ENCODE measurements at regions not wholly inside any gene's neighbourhood (a gene's known extent, or its start where the extent isn't known, plus 50 kb on each side); places are given as distances from the start of the nearest gene placed in this dataset.
"Not testable (repeated sequence)": the region's sequence is repeated elsewhere in the genome, so short reads cannot be mapped to it uniquely, and the experiment has no call there.

GRCh38 chr9:17888964-17889363 is 310.1 kb downstream of the SH3GL2 start:
- in situ Hi-C loops (cut with MboI; ENCODE audit: low sequenced_read_pairs), result not testable (repeated sequence)

DNA sequence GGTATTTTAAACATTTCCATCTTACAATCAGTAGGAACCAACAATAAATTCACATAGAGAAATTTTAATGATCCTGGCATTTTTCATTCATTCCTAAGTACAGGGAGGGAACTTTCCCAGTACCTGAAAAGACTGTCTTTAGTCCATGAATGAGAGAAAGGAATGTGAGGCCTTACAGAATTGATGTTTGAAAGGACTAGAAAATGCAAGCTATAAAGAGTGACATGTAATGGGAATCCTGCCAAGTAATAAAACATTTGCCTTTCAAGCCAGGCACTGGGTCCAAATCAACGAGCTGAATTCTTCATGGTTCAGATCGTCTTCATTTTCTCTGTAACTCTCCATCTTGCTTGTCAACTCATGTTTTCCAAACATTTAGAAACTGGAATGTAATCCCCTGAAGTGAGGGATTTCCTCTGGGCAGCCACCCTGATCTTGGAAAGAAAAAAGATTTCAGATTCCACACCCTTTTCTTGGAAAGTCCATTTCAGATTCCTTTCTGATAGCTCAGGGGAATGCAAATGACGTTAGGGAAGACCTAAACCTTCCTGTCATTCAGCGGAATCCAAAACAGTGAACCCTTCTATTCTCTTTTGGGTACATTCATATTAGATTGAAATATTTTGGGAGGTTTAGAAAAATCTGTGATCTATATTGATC is 315.8 kb downstream of the SH3GL2 start:
- in situ Hi-C loops (cut with MboI; ENCODE audit: low sequenced_read_pairs), result no loop called here

GRCh38 chr9:17900606-17901005 is 321.7 kb downstream of the SH3GL2 start:
- in situ Hi-C loops (cut with MboI; ENCODE audit: low sequenced_read_pairs), result no loop called here

DNA sequence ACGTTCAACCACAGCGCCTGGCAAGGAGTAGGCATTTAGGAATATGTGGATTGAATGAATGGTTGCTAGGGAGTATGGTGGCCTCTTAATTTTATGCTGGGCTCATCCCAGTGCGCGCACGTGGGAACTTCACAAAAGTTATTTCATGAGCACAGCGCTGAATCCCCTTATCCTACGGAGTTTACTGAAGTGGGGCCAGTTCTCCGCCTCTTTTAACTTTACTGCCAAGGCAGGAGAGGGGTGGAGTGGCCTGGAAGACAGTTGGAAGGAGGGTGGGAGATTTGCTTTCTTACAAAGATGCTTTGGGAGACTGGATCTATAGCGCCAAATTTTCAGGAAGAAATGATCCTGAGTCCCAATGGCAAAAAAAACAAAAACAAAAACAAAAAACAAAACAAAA is 326.5 kb downstream of the SH3GL2 start:
- in situ Hi-C loops (cut with MboI; ENCODE audit: low sequenced_read_pairs), result no loop called here

DNA sequence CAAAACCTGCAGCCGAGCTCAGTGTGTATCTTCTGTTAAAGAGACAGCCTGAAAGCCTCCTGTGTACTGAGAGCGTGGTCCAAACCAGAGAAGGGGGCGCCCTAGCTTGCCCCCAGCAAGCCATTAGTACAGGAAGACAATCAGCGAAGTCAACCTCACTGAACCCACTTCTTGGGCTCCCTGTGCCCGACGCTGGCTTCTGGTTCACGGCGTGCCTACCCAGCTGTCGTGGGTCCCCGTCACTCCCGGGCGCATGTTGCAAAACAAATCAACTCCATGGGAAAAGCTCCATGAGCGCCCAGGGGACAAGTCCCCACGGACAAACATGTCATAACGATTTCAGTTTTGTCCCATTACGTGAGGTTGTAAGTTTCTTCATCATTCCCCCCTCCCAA is 326.9 kb downstream of the SH3GL2 start:
- in situ Hi-C loops (cut with MboI; ENCODE audit: low sequenced_read_pairs), result no loop called here

GRCh38 chr9:17906176-17906840 is 327.4 kb downstream of the SH3GL2 start:
- in situ Hi-C loops (cut with MboI; ENCODE audit: low sequenced_read_pairs), result no loop called here

DNA sequence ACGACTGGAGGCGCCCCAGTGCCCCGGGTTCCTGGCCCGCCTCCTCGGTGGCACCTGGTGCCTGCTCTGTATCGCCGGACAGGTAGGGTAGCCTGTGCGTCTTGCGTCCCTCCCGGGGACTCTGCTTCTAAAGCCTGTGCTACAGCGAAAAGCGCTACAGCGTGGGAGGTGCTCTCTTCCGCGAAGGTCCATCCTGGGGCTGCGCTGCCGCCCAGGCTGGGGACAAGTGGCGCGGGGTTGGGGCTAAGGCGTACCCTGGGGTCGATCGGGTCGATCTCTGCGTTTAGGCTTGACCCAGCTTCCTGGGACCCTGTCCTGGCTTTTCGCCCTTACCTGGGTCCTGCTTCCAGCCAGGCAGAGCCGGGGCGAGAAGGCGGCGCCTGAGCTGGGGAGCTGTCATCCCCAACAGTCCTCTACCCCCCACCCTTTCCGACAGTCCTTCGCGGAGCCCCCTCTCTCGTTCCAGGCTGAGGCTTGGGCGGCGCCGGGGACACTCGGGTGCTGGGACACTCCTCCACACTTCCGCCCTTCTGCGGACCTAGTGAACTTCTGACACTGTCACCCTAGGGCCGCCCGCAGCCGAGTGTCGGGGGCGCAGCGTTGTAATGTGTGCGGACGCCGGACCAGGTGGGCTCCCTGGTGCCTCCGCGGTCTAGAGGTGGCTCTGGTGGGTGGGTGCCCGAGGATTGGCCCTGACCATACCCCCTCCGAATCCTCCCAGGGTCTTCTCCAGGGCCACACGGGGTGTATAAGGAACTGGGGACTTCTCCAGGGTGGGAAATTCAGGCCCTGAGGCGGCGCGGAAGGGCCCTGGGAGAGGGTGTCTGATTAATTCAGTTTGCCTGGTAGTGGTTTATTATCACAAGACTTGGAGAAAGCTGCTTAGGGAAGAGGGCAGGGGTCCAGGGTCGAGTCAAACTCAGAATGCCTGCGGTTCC is 328.2 kb downstream of the SH3GL2 start:
- in situ Hi-C loops (cut with MboI; ENCODE audit: low sequenced_read_pairs), result no loop called here

- in situ Hi-C loops (cut with MboI; ENCODE audit: low sequenced_read_pairs), result no loop called here
Measured at GRCh38 chr9:17907779-17908508, 329.1 kb downstream of the SH3GL2 start.

GRCh38 chr9:17926246-17926645 is 347.4 kb downstream of the SH3GL2 start:
- in situ Hi-C loops (cut with MboI; ENCODE audit: low sequenced_read_pairs), result no loop called here

GRCh38 chr9:17927616-17928015 is 348.8 kb downstream of the SH3GL2 start:
- in situ Hi-C loops (cut with MboI; ENCODE audit: low sequenced_read_pairs), result no loop called here

- in situ Hi-C loops (cut with MboI; ENCODE audit: low sequenced_read_pairs), result no loop called here
Measured at GRCh38 chr9:17928228-17928627, 349.4 kb downstream of the SH3GL2 start.

GRCh38 chr9:17928768-17929167 is 349.9 kb downstream of the SH3GL2 start:
- in situ Hi-C loops (cut with MboI; ENCODE audit: low sequenced_read_pairs), result no loop called here

GRCh38 chr9:17929506-17929905 is 350.6 kb downstream of the SH3GL2 start:
- in situ Hi-C loops (cut with MboI; ENCODE audit: low sequenced_read_pairs), result no loop called here

DNA sequence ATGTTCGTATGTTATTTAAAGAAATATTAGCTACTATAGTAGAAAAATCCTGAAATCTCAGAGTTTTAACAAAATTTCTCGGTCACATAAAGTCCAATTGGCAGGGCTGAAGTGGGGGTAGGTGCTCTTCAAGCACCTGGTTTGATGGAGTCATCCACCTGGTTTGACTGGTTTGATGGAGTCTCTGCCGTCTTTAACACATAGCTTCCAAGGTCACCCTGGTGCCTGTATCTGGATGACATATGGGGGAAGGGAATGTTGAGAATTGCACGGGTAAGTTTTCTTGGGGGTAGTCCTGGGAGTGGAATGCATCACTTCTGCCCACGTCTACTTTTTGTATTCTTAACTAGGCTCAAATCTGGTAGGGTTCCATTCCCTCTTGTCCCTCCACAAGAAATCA is 351.2 kb downstream of the SH3GL2 start:
- in situ Hi-C loops (cut with MboI; ENCODE audit: low sequenced_read_pairs), result no loop called here

DNA sequence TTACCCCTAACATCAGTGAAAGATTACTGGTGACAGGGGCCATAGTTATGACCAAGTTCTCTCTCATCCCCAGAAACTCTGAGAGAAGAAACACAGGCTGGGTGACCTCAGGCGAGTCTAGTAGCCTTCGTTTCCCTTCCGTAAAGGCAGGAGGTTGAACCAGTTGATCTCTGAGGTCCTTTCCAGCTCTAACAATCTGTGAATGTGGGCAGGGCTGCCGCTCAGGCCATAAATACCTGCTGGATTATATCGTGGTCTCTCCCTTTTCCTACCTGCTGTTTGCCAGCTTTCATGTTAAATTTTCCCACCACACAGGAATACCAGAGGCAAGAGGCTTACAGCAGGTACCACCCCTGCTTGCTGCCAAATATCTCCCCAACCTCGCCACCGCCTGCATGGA is 357.5 kb downstream of the SH3GL2 start:
- in situ Hi-C loops (cut with MboI; ENCODE audit: low sequenced_read_pairs), result no loop called here

DNA sequence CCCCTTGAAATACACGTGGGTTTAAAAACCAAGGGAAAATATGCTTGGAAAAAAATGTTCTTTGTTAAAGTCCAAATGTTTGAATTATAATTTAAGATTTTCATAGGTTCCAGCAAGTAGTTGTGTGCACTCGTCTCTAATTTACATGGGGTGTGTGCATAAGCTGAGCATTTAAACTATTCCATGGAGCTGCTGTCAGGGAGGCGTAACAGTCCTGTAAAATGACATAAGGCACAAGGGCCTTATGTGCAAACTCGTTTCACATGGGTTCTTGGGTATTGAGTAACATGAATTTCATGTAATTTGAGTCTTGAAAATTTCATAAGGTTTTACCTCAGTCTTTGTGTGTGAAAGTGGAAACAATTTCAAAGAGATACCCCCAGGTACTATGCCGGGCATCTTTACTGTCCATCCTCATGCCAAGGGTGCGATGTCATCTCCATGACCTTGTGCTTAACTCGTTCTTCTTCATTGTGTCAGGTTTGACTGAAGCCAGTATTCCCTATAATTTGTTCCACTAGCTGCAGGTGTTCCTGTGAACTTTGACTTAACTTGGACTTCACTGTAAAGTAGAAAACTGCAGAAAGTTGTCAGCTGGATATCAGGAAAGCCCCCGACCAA is 359.3 kb downstream of the SH3GL2 start:
- in situ Hi-C loops (cut with MboI; ENCODE audit: low sequenced_read_pairs), result no loop called here

GRCh38 chr9:17942498-17942897 is 363.6 kb downstream of the SH3GL2 start:
- in situ Hi-C loops (cut with MboI; ENCODE audit: low sequenced_read_pairs), result no loop called here

GRCh38 chr9:17955409-17955808 is 376.5 kb downstream of the SH3GL2 start:
- in situ Hi-C loops (cut with MboI; ENCODE audit: low sequenced_read_pairs), result no loop called here

DNA sequence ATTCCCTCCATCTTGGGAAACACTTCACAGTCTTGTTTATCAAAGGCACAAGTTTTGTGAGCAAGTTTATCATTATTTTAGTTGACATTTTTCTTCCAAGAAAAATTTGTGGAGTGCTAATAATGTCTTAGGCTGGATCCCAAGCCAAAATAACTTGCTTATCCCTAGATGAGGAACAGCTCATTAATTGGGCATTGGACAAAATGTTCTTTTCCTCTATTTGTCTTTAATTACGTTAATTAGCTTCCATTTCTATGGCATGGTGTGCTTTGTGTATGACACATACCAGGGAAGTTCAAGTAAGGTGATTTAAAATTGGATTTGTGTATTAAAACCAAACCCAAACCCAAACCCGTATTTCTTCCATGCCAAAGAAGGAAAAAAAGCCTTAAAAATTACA is 379.5 kb downstream of the SH3GL2 start:
- in situ Hi-C loops (cut with MboI; ENCODE audit: low sequenced_read_pairs), result no loop called here

- in situ Hi-C loops (cut with MboI; ENCODE audit: low sequenced_read_pairs), result no loop called here
Measured at GRCh38 chr9:17962747-17963146, 383.9 kb downstream of the SH3GL2 start.

- in situ Hi-C loops (cut with MboI; ENCODE audit: low sequenced_read_pairs), result no loop called here
Measured at GRCh38 chr9:17963498-17963897, 384.6 kb downstream of the SH3GL2 start.

All from HL-60/S4 treated with phorbol 12-myristate 13-acetate at 8.2 ng/mL for 4 days and 3 days (cell line).